ENCODE measurements at regions not wholly inside any gene's neighbourhood (a gene's known extent, or its start where the extent isn't known, plus 50 kb on each side); places are given as distances from the start of the nearest gene placed in this dataset.

GRCh38 chr4:189445613-189446012 is 495.1 kb upstream of the FRG1 start:
- no peak overlapping the region for H3K4me3 ChIP-seq (ENCODE audit: low read depth, low read length)
- no peak for DNase-seq (ENCODE audit: low read depth)
- TF ChIP-seq, protein P1, sequence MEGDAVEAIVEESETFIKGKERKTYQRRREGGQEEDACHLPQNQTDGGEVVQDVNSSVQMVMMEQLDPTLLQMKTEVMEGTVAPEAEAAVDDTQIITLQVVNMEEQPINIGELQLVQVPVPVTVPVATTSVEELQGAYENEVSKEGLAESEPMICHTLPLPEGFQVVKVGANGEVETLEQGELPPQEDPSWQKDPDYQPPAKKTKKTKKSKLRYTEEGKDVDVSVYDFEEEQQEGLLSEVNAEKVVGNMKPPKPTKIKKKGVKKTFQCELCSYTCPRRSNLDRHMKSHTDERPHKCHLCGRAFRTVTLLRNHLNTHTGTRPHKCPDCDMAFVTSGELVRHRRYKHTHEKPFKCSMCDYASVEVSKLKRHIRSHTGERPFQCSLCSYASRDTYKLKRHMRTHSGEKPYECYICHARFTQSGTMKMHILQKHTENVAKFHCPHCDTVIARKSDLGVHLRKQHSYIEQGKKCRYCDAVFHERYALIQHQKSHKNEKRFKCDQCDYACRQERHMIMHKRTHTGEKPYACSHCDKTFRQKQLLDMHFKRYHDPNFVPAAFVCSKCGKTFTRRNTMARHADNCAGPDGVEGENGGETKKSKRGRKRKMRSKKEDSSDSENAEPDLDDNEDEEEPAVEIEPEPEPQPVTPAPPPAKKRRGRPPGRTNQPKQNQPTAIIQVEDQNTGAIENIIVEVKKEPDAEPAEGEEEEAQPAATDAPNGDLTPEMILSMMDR (IDR thresholded peaks at IDR 0.05; ENCODE audit: low read depth, low read length, missing control alignments) = no peak

DNA sequence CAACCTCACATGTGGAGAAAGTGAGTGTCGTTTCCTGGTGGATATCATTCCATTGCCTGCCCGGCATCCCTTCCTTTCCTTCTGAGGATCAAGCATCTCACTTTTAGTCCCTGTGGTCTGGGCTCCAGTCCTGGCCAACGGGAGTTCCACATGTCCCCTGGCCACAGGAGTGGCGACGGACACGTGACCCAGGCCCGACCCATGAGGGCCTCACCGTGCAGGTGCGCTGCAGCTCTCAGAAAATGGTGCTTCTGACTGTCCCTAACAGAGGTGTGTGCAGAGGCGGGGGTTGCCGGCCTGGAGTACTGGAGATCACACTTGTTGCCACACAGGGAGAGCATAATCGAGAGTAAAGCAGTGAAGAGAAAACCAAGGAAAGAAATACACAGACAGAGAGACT is 476.9 kb upstream of the FRG1 start:
- DNase-seq (ENCODE audit: low read depth) = no peak
- no peak overlapping the region for H3K4me3 ChIP-seq (ENCODE audit: low read depth, low read length)
- TF ChIP-seq, protein P1 (IDR thresholded peaks at IDR 0.05; ENCODE audit: low read depth, low read length, missing control alignments) = no peak

DNA sequence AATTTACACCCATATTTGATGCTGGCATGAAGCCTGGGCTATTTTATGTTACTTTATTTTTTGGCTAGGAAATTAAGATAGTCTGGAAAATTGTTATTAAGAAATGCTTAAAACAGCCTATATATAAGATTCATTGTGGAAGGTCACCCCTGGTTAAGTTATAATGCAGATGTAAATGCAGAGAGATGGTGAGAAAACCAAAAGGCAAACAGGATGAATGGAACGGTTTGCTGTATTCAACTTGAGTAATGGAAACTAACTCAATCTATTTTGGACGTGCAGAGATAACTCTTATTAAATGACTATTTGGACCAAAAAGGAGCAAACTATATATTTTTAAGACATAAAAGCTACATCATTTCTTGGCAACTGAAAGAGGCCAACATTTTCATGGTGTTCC is 446.3 kb upstream of the FRG1 start:
- no peak for DNase-seq (ENCODE audit: low read depth)
- TF ChIP-seq, protein P1 (IDR thresholded peaks at IDR 0.05; ENCODE audit: low read depth, low read length, missing control alignments) = no peak
- H3K4me3 ChIP-seq (ENCODE audit: low read depth, low read length) = no peak overlapping the region

- H3K4me3 ChIP-seq (ENCODE audit: low read depth, low read length) = no peak overlapping the region
- no peak for DNase-seq (ENCODE audit: low read depth)
- TF ChIP-seq, protein P1 (IDR thresholded peaks at IDR 0.05; ENCODE audit: low read depth, low read length, missing control alignments) = no peak
Observed at GRCh38 chr4:189497516-189497915, 443.2 kb upstream of the FRG1 start.

GRCh38 chr4:189497996-189498395 is 442.7 kb upstream of the FRG1 start:
- TF ChIP-seq, protein P1 (IDR thresholded peaks at IDR 0.05; ENCODE audit: low read depth, low read length, missing control alignments) = no peak
- no peak for DNase-seq (ENCODE audit: low read depth)
- H3K4me3 ChIP-seq (ENCODE audit: low read depth, low read length) = no peak overlapping the region

DNA sequence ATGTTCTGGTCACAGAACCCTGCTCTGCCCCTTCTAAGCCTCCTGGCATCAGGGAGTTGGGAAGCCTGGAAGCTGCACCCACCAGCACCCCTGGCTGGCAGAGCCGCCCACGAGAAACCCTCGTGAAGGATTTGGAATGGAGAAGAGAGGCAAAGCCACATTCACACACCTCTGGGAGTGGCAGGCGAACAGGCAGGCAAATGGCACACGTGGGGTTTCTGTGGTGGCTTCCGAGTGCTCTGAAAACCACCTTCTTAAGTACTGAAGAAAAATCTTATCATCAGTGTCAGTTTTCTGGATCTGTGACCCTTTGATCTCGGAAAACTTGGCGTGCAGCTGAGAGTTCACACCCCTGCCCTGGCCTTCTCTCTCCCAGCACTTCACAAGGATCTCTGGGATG is 442.2 kb upstream of the FRG1 start:
- no peak for DNase-seq (ENCODE audit: low read depth)
- TF ChIP-seq, protein P1 (IDR thresholded peaks at IDR 0.05; ENCODE audit: low read depth, low read length, missing control alignments) = no peak

GRCh38 chr4:189499696-189500095 is 441.0 kb upstream of the FRG1 start:
- TF ChIP-seq, protein P1 (IDR thresholded peaks at IDR 0.05; ENCODE audit: low read depth, low read length, missing control alignments) = no peak
- no peak for DNase-seq (ENCODE audit: low read depth)

More for the DNA sequence above, 442.2 kb upstream of the FRG1 start:
- no peak overlapping the region for H3K4me3 ChIP-seq (ENCODE audit: low read depth, low read length)

More at GRCh38 chr4:189499696-189500095, 441.0 kb upstream of the FRG1 start:
- no peak overlapping the region for H3K4me3 ChIP-seq (ENCODE audit: low read depth, low read length)

Measured in GM12864 (cell line).